Mesenchymal stem cell (in vitro differentiated cells and primary cell): ENCODE measurements at regions not wholly inside any gene's neighbourhood (a gene's known extent, or its start where the extent isn't known, plus 50 kb on each side); places are given as distances from the start of the nearest gene placed in this dataset.

Experiments used
- DNase-seq: peaks from one replicate; pipeline ENCODE4 v3.0.0-alpha.2; 2013
- H2AFZ ChIP-seq: one replicate; pipeline ENCODE4 v1.6.1; 2013; ENCODE audit warnings: low read depth, mild to moderate bottlenecking, control low read depth, inconsistent platforms, low read length, moderate library complexity
- H2AK5ac ChIP-seq: 2 replicates; pipeline ENCODE4 v1.6.1; 2013; ENCODE audit warnings: low read length, moderate library complexity, mild to moderate bottlenecking, inconsistent platforms; ENCODE audit not compliant: severe bottlenecking
- H2BK120ac ChIP-seq: one replicate; pipeline ENCODE4 v1.6.1; 2013; ENCODE audit warnings: low read depth, mild to moderate bottlenecking, inconsistent platforms, low read length, moderate library complexity
- H2BK12ac ChIP-seq, 2 experiments: one replicate each; pipeline ENCODE4 v1.6.1; 2013; ENCODE audit warnings: inconsistent platforms in 2 of 2, low read length in 2 of 2, mild to moderate bottlenecking in 2 of 2, moderate library complexity in 2 of 2, control low read depth in 1 of 2
- H2BK15ac ChIP-seq: one replicate; pipeline ENCODE4 v1.6.1; 2013; ENCODE audit warnings: mild to moderate bottlenecking, low read depth, inconsistent platforms; ENCODE audit not compliant: poor library complexity, severe bottlenecking
- H2BK5ac ChIP-seq: 2 replicates; pipeline ENCODE4 v1.6.1; 2013; ENCODE audit warnings: low read depth, mild to moderate bottlenecking, low read length, control low read depth, inconsistent platforms; ENCODE audit not compliant: poor library complexity, severe bottlenecking
- H3K14ac ChIP-seq, 2 experiments: one replicate each; pipeline ENCODE4 v1.6.1; 2013; ENCODE audit warnings: inconsistent platforms in 2 of 2, low read length in 2 of 2, control low read depth in 1 of 2, mild to moderate bottlenecking in 1 of 2, moderate library complexity in 1 of 2
- H3K18ac ChIP-seq, 2 experiments: one replicate each; pipeline ENCODE4 v1.6.1; 2013; ENCODE audit warnings: inconsistent platforms in 2 of 2, low read length in 2 of 2, control low read depth in 1 of 2, low read depth in 1 of 2, mild to moderate bottlenecking in 1 of 2
- H3K23ac ChIP-seq, 2 experiments: one replicate each; pipeline ENCODE4 v1.6.1; 2013; ENCODE audit warnings: inconsistent platforms in 2 of 2, low read length in 2 of 2, mild to moderate bottlenecking in 2 of 2, moderate library complexity in 2 of 2, control low read depth in 1 of 2
- H3K27ac ChIP-seq: 2 replicates; pipeline ENCODE4 v1.5.1; 2013; ENCODE audit warnings: mild to moderate bottlenecking, moderate library complexity, low read length, control low read depth, inconsistent platforms; ENCODE audit not compliant: poor library complexity, severe bottlenecking
- H3K27me3 ChIP-seq, 2 experiments: 2 replicates each; pipeline versions ENCODE4 v1.6.1 to v1.7.0; 2013; ENCODE audit warnings: low read length in 2 of 2, mild to moderate bottlenecking in 2 of 2, moderate library complexity in 2 of 2, control low read depth in 1 of 2, inconsistent platforms in 1 of 2; ENCODE audit not compliant: control insufficient read depth in 1 of 2, insufficient read depth in 1 of 2
- H3K36me3 ChIP-seq, 2 experiments: 2 replicates each; pipeline versions ENCODE4 v1.6.1 to v1.7.0; 2013; ENCODE audit warnings: low read length in 2 of 2, control low read depth in 1 of 2, inconsistent platforms in 1 of 2, low read depth in 1 of 2, mild to moderate bottlenecking in 1 of 2; ENCODE audit not compliant: insufficient read depth in 2 of 2, control insufficient read depth in 1 of 2
- H3K4ac ChIP-seq, 2 experiments: one replicate each; pipeline ENCODE4 v1.6.1; 2013; ENCODE audit warnings: inconsistent platforms in 2 of 2, low read length in 2 of 2, mild to moderate bottlenecking in 2 of 2, moderate library complexity in 2 of 2, control low read depth in 1 of 2, low read depth in 1 of 2
- H3K4me1 ChIP-seq: 2 replicates; pipeline ENCODE4 v1.6.1; 2013; ENCODE audit warnings: low read depth, low read length, control low read depth; ENCODE audit not compliant: control insufficient read depth, insufficient read depth
- H3K4me2 ChIP-seq: 2 replicates; pipeline ENCODE4 v1.6.1; 2013; ENCODE audit warnings: low read length, mild to moderate bottlenecking, inconsistent platforms; ENCODE audit not compliant: poor library complexity, severe bottlenecking
- H3K4me3 ChIP-seq, 2 experiments: 2 replicates each; pipeline versions ENCODE4 v1.5.1 to v1.7.0; 2013; ENCODE audit warnings: low read length in 2 of 2, mild to moderate bottlenecking in 2 of 2, control low read depth in 1 of 2, low read depth in 1 of 2; ENCODE audit not compliant: insufficient read depth in 1 of 2
- H3K79me1 ChIP-seq: replicated peaks from 2 replicates; pipeline ENCODE4 v1.6.1; 2013; ENCODE audit warnings: mild to moderate bottlenecking, control low read depth, low read length, inconsistent platforms; ENCODE audit not compliant: poor library complexity, severe bottlenecking
- H3K9ac ChIP-seq: 2 replicates; pipeline ENCODE4 v1.7.0; 2013; ENCODE audit warnings: mild to moderate bottlenecking, low read length, moderate library complexity
- H3K9me3 ChIP-seq: 2 replicates; pipeline ENCODE4 v1.7.0; 2013; ENCODE audit warnings: mild to moderate bottlenecking, low read length; ENCODE audit not compliant: control insufficient read depth
- H4K8ac ChIP-seq: one replicate; pipeline ENCODE4 v1.6.1; 2013; ENCODE audit warnings: inconsistent platforms, mild to moderate bottlenecking, low read length, moderate library complexity
- H4K91ac ChIP-seq: one replicate; pipeline ENCODE4 v1.6.1; 2013; ENCODE audit warnings: mild to moderate bottlenecking, low read length, inconsistent platforms
- WGBS: methylation state at CpG from one replicate; pipeline ENCODE4 v1.1.7; 2013; ENCODE audit warnings: mixed read lengths; 5-methylcytosine and 5-hydroxymethylcytosine counted together

GRCh38 chr4:111127841-111128240 is 505.0 kb upstream of the PITX2 start:
- H4K8ac ChIP-seq: peak overlapping the region; percentile 84
- no peak overlapping the region for H3K4ac ChIP-seq
- no peak overlapping the region for H3K14ac ChIP-seq
- H3K4me3 ChIP-seq: no peak overlapping the region
- WGBS: 69% methylated on average over 4 of the region's 5 CpGs
- no peak overlapping the region for H4K91ac ChIP-seq
- no peak overlapping the region for H2AK5ac ChIP-seq
- no peak overlapping the region for H3K4me2 ChIP-seq
- no peaks in the 10 kb centered on the region for H3K27me3 ChIP-seq
- no peak overlapping the region for H2BK120ac ChIP-seq
- H3K79me1 ChIP-seq: no peaks in the 10 kb centered on the region
- no peak overlapping the region for H3K18ac ChIP-seq
- no peaks in the 10 kb centered on the region for H3K4me1 ChIP-seq
- H3K27ac ChIP-seq: no peak overlapping the region
- peak; percentile 16 for DNase-seq
- no peak overlapping the region for H2BK12ac ChIP-seq
- no peaks in the 10 kb centered on the region for H3K9me3 ChIP-seq
- no peaks in the 10 kb centered on the region for H3K36me3 ChIP-seq
- H3K9ac ChIP-seq: no peak overlapping the region
- H2BK5ac ChIP-seq: no peak overlapping the region
- no peak overlapping the region for H3K23ac ChIP-seq
- no peak overlapping the region for H2BK15ac ChIP-seq
- no peak overlapping the region for H2AFZ ChIP-seq

- Histone ChIP-seq H2BK15ac (no peak overlapping the region), H2BK5ac (no peak overlapping the region), H3K9ac (no peak overlapping the region), H3K23ac (no peak overlapping the region), H2BK12ac (no peak overlapping the region), H2AFZ (no peak overlapping the region), H3K4ac (no peak overlapping the region), H4K8ac (no peak overlapping the region), H3K9me3 (no peaks in the 10 kb centered on the region), H3K18ac (no peak overlapping the region), H3K79me1 (no peaks in the 10 kb centered on the region), H4K91ac (no peak overlapping the region), H3K36me3 (no peaks in the 10 kb centered on the region), H3K4me2 (no peak overlapping the region), H3K4me1 (no peaks in the 10 kb centered on the region), H2AK5ac (no peak overlapping the region), H3K27me3 (no peaks in the 10 kb centered on the region), H3K27ac (no peak overlapping the region), H3K14ac (no peak overlapping the region), H3K4me3 (peak overlapping the region in 1 of 2 experiments; percentile 2), H2BK120ac (no peak overlapping the region)
- DNase-seq: peak; percentile 26
- WGBS: no CpG with 5 or more reads among the region's 1 CpG
Observed at GRCh38 chr4:111128327-111128726, 505.4 kb upstream of the PITX2 start.

- Histone ChIP-seq H2BK15ac (no peak overlapping the region), H3K79me1 (no peaks in the 10 kb centered on the region), H2AK5ac (no peak overlapping the region), H2BK5ac (no peak overlapping the region), H2AFZ (no peak overlapping the region), H3K14ac (no peak overlapping the region), H3K4ac (no peak overlapping the region), H2BK12ac (no peak overlapping the region), H4K91ac (no peak overlapping the region), H3K4me3 (no peak overlapping the region), H3K9me3 (no peaks in the 10 kb centered on the region), H3K9ac (no peak overlapping the region), H3K27me3 (no peaks in the 10 kb centered on the region), H3K4me1 (no peaks in the 10 kb centered on the region), H3K18ac (no peak overlapping the region), H2BK120ac (no peak overlapping the region), H3K36me3 (no peaks in the 10 kb centered on the region), H3K27ac (no peak overlapping the region), H4K8ac (no peak overlapping the region), H3K4me2 (no peak overlapping the region), H3K23ac (no peak overlapping the region)
- 86% methylated on average over 1 of the region's 1 CpG for WGBS
- DNase-seq: peak; percentile 35
Observed at GRCh38 chr4:111136438-111136837, 513.6 kb upstream of the PITX2 start.

GRCh38 chr4:111136967-111137366 is 514.1 kb upstream of the PITX2 start:
- Histone ChIP-seq H2BK120ac (no peak overlapping the region), H4K8ac (no peak overlapping the region), H3K27ac (no peak overlapping the region), H2BK15ac (no peak overlapping the region), H3K79me1 (no peaks in the 10 kb centered on the region), H3K27me3 (no peaks in the 10 kb centered on the region), H3K9ac (no peak overlapping the region), H3K36me3 (no peaks in the 10 kb centered on the region), H3K4me1 (no peaks in the 10 kb centered on the region), H2BK12ac (no peak overlapping the region), H3K18ac (no peak overlapping the region), H2AK5ac (no peak overlapping the region), H3K23ac (no peak overlapping the region), H3K14ac (no peak overlapping the region), H2BK5ac (no peak overlapping the region), H4K91ac (no peak overlapping the region), H3K9me3 (no peaks in the 10 kb centered on the region), H3K4me2 (no peak overlapping the region), H3K4ac (no peak overlapping the region), H2AFZ (no peak overlapping the region), H3K4me3 (no peak overlapping the region)
- DNase-seq: no peak
